T-helper 1 cell treated with Interleukin-12 subunit alpha and Interleukin-12 subunit beta and Interleukin-4 antibody, amounts not matched to agents 30 μg/mL and 1 μg/mL, for 36 hours (primary cell): ENCODE measurements at regions not wholly inside any gene's neighbourhood (a gene's known extent, or its start where the extent isn't known, plus 50 kb on each side); places are given as distances from the start of the nearest gene placed in this dataset.

Source experiments
- H3K27ac Mint-ChIP-seq: one replicate; pipeline ENCODE4 v1.8.0; 2021; ENCODE audit warnings: mild to moderate bottlenecking, mixed read lengths
- H3K27me3 Mint-ChIP-seq: one replicate; pipeline ENCODE4 v1.8.0; 2021; ENCODE audit warnings: low read depth, mixed read lengths
- H3K36me3 Mint-ChIP-seq: one replicate; pipeline ENCODE4 v1.8.0; 2021; ENCODE audit warnings: low read depth, mixed read lengths
- H3K4me1 Mint-ChIP-seq: one replicate; pipeline ENCODE4 v1.8.0; 2021; ENCODE audit warnings: low read depth, mixed read lengths
- H3K4me3 Mint-ChIP-seq: one replicate; pipeline ENCODE4 v1.8.0; 2021; ENCODE audit warnings: mild to moderate bottlenecking, moderate library complexity, mixed read lengths
- H3K9me3 Mint-ChIP-seq: one replicate; pipeline ENCODE4 v1.8.0; 2021; ENCODE audit warnings: mixed read lengths

GRCh38 chr4:4762909-4763821 is 96.3 kb upstream of the MSX1 start:
- H3K9me3 Mint-ChIP-seq, result peaks cover 8% of the 10 kb centered on the region
- H3K27ac Mint-ChIP-seq, result no peak overlapping the region
- H3K4me3 Mint-ChIP-seq, result peak overlapping the region; percentile 4
- H3K27me3 Mint-ChIP-seq, result no peaks in the 10 kb centered on the region
- peaks cover 10% of the 10 kb centered on the region for H3K4me1 Mint-ChIP-seq
- no peaks in the 10 kb centered on the region for H3K36me3 Mint-ChIP-seq

DNA sequence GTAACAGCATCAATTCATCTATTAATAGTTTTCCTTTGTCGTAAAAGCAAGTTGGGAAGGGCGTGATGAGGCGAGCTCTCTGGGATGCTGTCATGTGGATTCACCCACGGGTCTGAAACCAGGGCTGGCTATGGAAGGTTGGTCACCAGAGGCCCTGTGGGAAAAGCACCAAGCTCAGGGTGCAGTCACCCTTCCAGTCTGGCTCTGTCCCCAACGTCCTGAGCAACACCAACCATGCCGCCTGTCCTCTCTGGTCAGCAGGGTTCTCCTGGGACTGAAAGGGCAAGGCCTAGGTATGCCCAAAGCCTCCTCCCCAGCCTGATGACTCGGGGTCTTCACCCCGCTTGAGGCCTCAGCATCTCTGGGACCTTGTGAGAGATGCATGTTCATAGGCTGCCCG is 97.2 kb upstream of the MSX1 start:
- H3K4me1 Mint-ChIP-seq, result peaks cover 10% of the 10 kb centered on the region
- peaks cover 6% of the 10 kb centered on the region for H3K9me3 Mint-ChIP-seq
- no peak overlapping the region for H3K4me3 Mint-ChIP-seq

GRCh38 chr4:4761128-4761982 is 98.1 kb upstream of the MSX1 start:
- no peak overlapping the region for H3K4me3 Mint-ChIP-seq
- H3K36me3 Mint-ChIP-seq, result no peaks in the 10 kb centered on the region
- no peaks in the 10 kb centered on the region for H3K27me3 Mint-ChIP-seq
- H3K27ac Mint-ChIP-seq, result no peak overlapping the region
- peaks cover 10% of the 10 kb centered on the region for H3K4me1 Mint-ChIP-seq
- H3K9me3 Mint-ChIP-seq, result peaks cover 3% of the 10 kb centered on the region

More for the DNA sequence above, 97.2 kb upstream of the MSX1 start:
- H3K27me3 Mint-ChIP-seq, result no peaks in the 10 kb centered on the region
- H3K36me3 Mint-ChIP-seq, result no peaks in the 10 kb centered on the region
- no peak overlapping the region for H3K27ac Mint-ChIP-seq

DNA sequence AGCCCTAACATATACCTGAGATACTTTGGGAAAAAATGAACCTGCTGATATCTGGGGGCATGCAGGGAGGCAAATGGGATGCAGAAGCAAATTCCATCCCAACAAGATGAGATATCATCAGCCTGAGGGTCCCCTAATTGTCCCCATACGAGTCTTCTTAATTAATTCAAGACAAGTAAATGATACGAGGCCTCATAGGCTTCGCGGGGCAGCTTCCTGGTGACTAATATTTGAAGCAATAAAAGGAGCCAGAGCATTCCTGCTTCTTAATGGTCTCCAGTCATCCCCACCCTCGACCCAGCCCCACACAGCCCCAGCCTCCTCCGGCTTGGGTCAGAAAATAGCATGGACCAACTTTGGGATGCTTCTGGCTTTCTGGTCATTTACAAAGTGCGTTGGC is 99.6 kb upstream of the MSX1 start:
- H3K4me3 Mint-ChIP-seq, result no peak overlapping the region
- no peaks in the 10 kb centered on the region for H3K36me3 Mint-ChIP-seq
- H3K27me3 Mint-ChIP-seq, result no peaks in the 10 kb centered on the region
- H3K9me3 Mint-ChIP-seq, result no peaks in the 10 kb centered on the region
- peaks cover 10% of the 10 kb centered on the region for H3K4me1 Mint-ChIP-seq
- H3K27ac Mint-ChIP-seq, result no peak overlapping the region

DNA sequence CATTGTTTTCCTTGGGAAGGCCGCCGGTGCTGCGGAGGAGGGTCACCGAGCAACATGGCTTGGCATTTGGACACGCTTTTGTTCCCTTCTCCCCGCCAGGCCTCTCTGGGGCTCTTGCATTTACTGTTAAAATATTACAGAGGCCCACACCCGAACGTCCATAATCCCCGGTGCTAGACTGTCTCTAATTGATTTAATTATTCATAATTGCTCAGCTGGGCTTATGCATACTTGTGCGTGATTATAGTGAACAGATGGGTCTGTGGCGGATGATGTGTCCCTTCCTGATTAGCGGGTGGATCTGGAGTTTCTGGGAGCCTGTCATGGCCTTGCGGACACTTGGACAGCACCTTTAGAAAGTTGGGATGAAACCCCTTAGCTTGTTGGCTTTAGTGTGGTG is 100.2 kb upstream of the MSX1 start:
- Mint-ChIP-seq H3K9me3 (no peaks in the 10 kb centered on the region), H3K27ac (no peak overlapping the region), H3K4me1 (peaks cover 10% of the 10 kb centered on the region), H3K4me3 (no peak overlapping the region), H3K27me3 (peaks cover 2% of the 10 kb centered on the region), H3K36me3 (no peaks in the 10 kb centered on the region)

GRCh38 chr4:4758681-4759080 is 100.8 kb upstream of the MSX1 start:
- peaks cover 10% of the 10 kb centered on the region for H3K4me1 Mint-ChIP-seq
- no peaks in the 10 kb centered on the region for H3K9me3 Mint-ChIP-seq
- H3K36me3 Mint-ChIP-seq, result no peaks in the 10 kb centered on the region
- H3K27ac Mint-ChIP-seq, result no peak overlapping the region
- H3K4me3 Mint-ChIP-seq, result no peak overlapping the region
- peaks cover 5% of the 10 kb centered on the region for H3K27me3 Mint-ChIP-seq

- Mint-ChIP-seq H3K4me3 (no peak overlapping the region), H3K9me3 (no peaks in the 10 kb centered on the region), H3K36me3 (no peaks in the 10 kb centered on the region), H3K4me1 (peaks cover 2% of the 10 kb centered on the region), H3K27ac (no peak overlapping the region), H3K27me3 (peaks cover 9% of the 10 kb centered on the region)
These were observed 104.2 kb upstream of the MSX1 start for GRCh38 chr4:4755306-4755705.

DNA sequence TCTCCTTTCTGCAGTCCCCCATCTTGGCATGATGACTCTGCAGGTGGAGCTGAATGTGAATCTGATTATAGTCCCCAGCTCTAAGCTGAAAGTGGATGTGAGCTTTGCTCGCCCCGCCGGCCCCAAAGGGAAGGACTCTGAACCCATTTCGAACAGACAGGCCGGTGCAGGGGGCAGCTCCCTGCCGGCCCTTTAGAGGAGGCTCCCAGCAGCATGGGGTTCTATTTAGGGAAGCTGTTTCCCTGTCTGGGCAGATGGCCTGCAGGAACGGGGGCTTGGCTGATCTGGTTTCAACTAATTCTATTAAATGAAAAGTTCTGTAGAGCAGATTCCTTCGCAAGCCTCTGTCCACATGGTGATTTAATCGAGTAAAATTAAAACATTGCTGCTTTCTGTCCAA is 104.8 kb upstream of the MSX1 start:
- Mint-ChIP-seq H3K36me3 (no peaks in the 10 kb centered on the region), H3K4me3 (no peak overlapping the region), H3K4me1 (peaks cover 2% of the 10 kb centered on the region), H3K9me3 (no peaks in the 10 kb centered on the region), H3K27ac (no peak overlapping the region), H3K27me3 (peaks cover 9% of the 10 kb centered on the region)

DNA sequence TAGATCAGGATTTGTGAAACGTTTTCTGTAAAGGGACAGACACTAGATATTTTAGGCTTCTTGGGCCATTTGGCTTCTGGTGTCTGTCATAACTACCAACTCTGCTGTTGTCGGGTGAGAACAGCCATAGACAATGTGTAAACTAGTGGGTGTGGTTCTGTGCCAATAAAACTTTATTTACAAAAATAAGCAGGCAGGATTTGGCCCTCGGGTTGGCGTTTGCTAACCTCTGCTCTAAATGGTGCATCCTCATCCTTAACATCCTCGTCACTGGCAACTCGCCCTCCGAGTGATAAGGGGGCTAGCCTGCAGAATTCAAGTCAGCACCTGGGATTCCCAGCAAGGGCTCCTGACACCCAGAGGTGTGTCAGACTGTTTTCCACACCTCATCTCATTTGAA is 105.8 kb upstream of the MSX1 start:
- no peak overlapping the region for H3K4me3 Mint-ChIP-seq
- H3K9me3 Mint-ChIP-seq, result no peaks in the 10 kb centered on the region
- no peaks in the 10 kb centered on the region for H3K36me3 Mint-ChIP-seq
- H3K4me1 Mint-ChIP-seq, result peaks cover 1% of the 10 kb centered on the region
- H3K27me3 Mint-ChIP-seq, result peaks cover 9% of the 10 kb centered on the region
- no peak overlapping the region for H3K27ac Mint-ChIP-seq

DNA sequence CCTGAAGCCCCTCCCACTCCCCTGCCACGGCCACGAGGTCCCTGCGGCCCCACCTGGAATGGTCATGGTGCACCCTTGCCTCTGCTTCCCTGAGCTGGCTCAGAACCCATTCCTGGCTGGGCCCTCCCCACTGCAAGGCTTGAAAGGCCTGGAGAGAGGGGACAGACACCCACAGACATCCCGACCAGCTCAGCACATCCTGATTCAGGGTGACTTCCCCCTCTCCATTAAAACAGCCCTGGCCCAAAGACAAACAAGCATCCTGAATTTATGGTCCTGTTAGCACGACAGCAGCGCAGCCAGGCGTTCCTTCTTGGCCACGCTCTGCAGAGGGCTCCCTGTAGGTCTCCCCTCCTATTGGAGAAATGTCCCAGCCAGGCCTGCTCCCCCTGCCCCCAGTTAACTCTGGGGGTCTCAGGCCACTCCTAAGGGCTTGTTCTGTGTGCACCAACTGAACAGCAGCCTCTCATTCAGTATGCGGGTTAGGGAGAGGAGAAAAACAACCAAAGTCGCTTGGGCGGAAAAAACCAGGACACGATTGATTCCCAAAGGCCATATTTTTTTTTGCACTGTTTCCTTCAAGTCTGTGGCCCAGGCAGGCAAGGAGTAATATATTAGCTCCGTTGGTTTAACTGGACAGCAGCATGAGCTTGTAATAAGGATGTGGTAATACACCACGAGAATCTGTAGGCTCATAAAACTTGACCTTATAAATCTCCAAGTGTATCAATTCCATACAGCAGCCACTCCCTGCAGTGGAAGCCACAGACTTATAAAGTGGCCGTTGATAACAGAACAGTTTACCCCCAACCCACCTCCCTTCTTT is 106.7 kb upstream of the MSX1 start:
- H3K27ac Mint-ChIP-seq, result no peak overlapping the region
- no peak overlapping the region for H3K4me3 Mint-ChIP-seq
- H3K36me3 Mint-ChIP-seq, result no peaks in the 10 kb centered on the region
- no peaks in the 10 kb centered on the region for H3K4me1 Mint-ChIP-seq
- peaks cover 9% of the 10 kb centered on the region for H3K27me3 Mint-ChIP-seq
- peaks cover 6% of the 10 kb centered on the region for H3K9me3 Mint-ChIP-seq

GRCh38 chr4:4752025-4752424 is 107.4 kb upstream of the MSX1 start:
- Mint-ChIP-seq H3K27me3 (peaks cover 9% of the 10 kb centered on the region), H3K9me3 (peaks cover 11% of the 10 kb centered on the region), H3K27ac (no peak overlapping the region), H3K4me3 (no peak overlapping the region), H3K4me1 (no peaks in the 10 kb centered on the region), H3K36me3 (no peaks in the 10 kb centered on the region)

GRCh38 chr4:4750187-4750586 is 109.3 kb upstream of the MSX1 start:
- no peak overlapping the region for H3K27ac Mint-ChIP-seq
- H3K4me3 Mint-ChIP-seq, result no peak overlapping the region
- no peaks in the 10 kb centered on the region for H3K4me1 Mint-ChIP-seq
- H3K9me3 Mint-ChIP-seq, result peaks cover 26% of the 10 kb centered on the region
- H3K36me3 Mint-ChIP-seq, result no peaks in the 10 kb centered on the region
- H3K27me3 Mint-ChIP-seq, result peaks cover 9% of the 10 kb centered on the region

- peaks cover 36% of the 10 kb centered on the region for H3K9me3 Mint-ChIP-seq
These were observed 110.3 kb upstream of the MSX1 start for GRCh38 chr4:4749137-4749536.

DNA sequence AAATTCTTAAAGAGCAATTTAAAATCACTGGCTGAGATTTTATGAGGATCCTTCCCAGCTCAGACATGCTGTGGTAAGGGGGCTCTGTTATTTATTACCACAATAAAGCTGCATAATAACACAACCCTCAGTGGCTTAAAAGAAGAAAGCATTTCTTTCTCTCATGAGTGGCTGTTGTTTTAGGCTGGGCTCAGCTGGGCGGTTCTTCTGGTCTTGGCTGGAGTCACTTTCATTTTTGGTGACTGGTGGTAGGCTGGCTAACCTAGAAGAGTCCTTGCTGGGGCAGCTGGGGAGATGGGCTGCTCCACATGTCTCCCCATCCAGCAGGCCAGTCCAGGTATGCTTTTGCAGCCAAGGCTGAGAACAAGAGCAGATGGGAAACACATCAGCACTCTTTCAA is 113.0 kb upstream of the MSX1 start:
- H3K4me1 Mint-ChIP-seq, result no peaks in the 10 kb centered on the region
- peaks cover 37% of the 10 kb centered on the region for H3K9me3 Mint-ChIP-seq
- no peak overlapping the region for H3K4me3 Mint-ChIP-seq
- H3K27me3 Mint-ChIP-seq, result no peaks in the 10 kb centered on the region
- no peak overlapping the region for H3K27ac Mint-ChIP-seq
- H3K36me3 Mint-ChIP-seq, result no peaks in the 10 kb centered on the region

More at GRCh38 chr4:4749137-4749536, 110.3 kb upstream of the MSX1 start:
- Mint-ChIP-seq H3K27ac (no peak overlapping the region), H3K4me3 (no peak overlapping the region), H3K36me3 (no peaks in the 10 kb centered on the region), H3K4me1 (no peaks in the 10 kb centered on the region), H3K27me3 (peaks cover 6% of the 10 kb centered on the region)
